ENCODE measurements at regions not wholly inside any gene's neighbourhood (a gene's known extent, or its start where the extent isn't known, plus 50 kb on each side); places are given as distances from the start of the nearest gene placed in this dataset.
"Not testable (repeated sequence)": the region's sequence is repeated elsewhere in the genome, so short reads cannot be mapped to it uniquely, and the experiment has no call there.

GRCh38 chr7:68785036-68785435, 813.2 kb upstream of the AUTS2 start:
- H3K4me3 ChIP-seq, result no peak overlapping the region
- TF ChIP-seq, protein P1, sequence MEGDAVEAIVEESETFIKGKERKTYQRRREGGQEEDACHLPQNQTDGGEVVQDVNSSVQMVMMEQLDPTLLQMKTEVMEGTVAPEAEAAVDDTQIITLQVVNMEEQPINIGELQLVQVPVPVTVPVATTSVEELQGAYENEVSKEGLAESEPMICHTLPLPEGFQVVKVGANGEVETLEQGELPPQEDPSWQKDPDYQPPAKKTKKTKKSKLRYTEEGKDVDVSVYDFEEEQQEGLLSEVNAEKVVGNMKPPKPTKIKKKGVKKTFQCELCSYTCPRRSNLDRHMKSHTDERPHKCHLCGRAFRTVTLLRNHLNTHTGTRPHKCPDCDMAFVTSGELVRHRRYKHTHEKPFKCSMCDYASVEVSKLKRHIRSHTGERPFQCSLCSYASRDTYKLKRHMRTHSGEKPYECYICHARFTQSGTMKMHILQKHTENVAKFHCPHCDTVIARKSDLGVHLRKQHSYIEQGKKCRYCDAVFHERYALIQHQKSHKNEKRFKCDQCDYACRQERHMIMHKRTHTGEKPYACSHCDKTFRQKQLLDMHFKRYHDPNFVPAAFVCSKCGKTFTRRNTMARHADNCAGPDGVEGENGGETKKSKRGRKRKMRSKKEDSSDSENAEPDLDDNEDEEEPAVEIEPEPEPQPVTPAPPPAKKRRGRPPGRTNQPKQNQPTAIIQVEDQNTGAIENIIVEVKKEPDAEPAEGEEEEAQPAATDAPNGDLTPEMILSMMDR (IDR thresholded peaks at IDR 0.05), result no peak
- H3K27ac ChIP-seq, result no peak overlapping the region
- DNase-seq (ENCODE audit: low spot score) (no peak), ATAC-seq (ENCODE audit: insufficient number of reproducible peaks, low FRiP score, low read depth) (no peak)
- H3K36me3 ChIP-seq, result no peaks in the 10 kb centered on the region
- no peaks in the 10 kb centered on the region for H3K4me1 ChIP-seq (ENCODE audit: control insufficient read depth in 1 of 2, low read depth in 2 of 2)
- H3K9me3 ChIP-seq, result no peaks in the 10 kb centered on the region
- H3K27me3 ChIP-seq (replicated peaks; ENCODE audit: insufficient read depth), result no peaks in the 10 kb centered on the region

- no peak overlapping the region for H3K27ac ChIP-seq
- no peaks in the 10 kb centered on the region for H3K9me3 ChIP-seq
- no peak overlapping the region for H3K4me3 ChIP-seq
- ATAC-seq (ENCODE audit: insufficient number of reproducible peaks, low FRiP score, low read depth) (no peak), DNase-seq (ENCODE audit: low spot score) (no peak)
- H3K36me3 ChIP-seq, result no peaks in the 10 kb centered on the region
- TF ChIP-seq, protein P1 (IDR thresholded peaks at IDR 0.05), result no peak
- no peaks in the 10 kb centered on the region for H3K27me3 ChIP-seq (replicated peaks; ENCODE audit: insufficient read depth)
- H3K4me1 ChIP-seq (ENCODE audit: control insufficient read depth in 1 of 2, low read depth in 2 of 2), result no peaks in the 10 kb centered on the region
Observed at GRCh38 chr7:68787566-68787965, 810.7 kb upstream of the AUTS2 start.

DNA sequence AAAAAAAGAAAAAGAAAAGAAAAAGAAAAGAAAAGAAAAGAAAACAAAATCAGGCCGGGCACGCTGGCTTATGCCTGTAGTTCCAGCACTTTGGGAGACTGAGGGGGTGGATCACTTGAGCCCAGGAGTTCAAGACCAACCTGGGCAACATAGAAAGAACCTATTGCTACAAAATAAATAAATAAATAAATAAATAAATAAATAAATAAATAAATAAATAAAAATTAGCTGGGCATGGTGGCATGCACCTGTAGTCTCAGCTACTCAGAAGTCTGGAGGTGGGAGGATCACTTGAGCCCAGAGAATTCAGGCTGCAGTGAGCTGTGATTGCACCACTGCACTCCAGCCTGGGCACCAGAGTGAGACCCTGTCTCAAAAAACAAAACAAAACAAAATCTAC, 809.7 kb upstream of the AUTS2 start:
- ATAC-seq (ENCODE audit: insufficient number of reproducible peaks, low FRiP score, low read depth); H3K9me3 ChIP-seq; H3K27me3 ChIP-seq (replicated peaks; ENCODE audit: insufficient read depth); H3K36me3 ChIP-seq; H3K4me1 ChIP-seq (ENCODE audit: control insufficient read depth in 1 of 2, low read depth in 2 of 2); DNase-seq (ENCODE audit: low spot score); H3K4me3 ChIP-seq; H3K27ac ChIP-seq: not testable (repeated sequence)

GRCh38 chr7:68789597-68789996, 808.7 kb upstream of the AUTS2 start:
- Histone ChIP-seq H3K4me1 (ENCODE audit: control insufficient read depth in 1 of 2, low read depth in 2 of 2) (no peaks in the 10 kb centered on the region), H3K27ac (no peak overlapping the region), H3K36me3 (no peaks in the 10 kb centered on the region), H3K4me3 (no peak overlapping the region), H3K9me3 (peaks cover 5% of the 10 kb centered on the region), H3K27me3 (replicated peaks; ENCODE audit: insufficient read depth) (no peaks in the 10 kb centered on the region)
- TF ChIP-seq, protein P1 (IDR thresholded peaks at IDR 0.05), result no peak
- ATAC-seq (ENCODE audit: insufficient number of reproducible peaks, low FRiP score, low read depth) (no peak), DNase-seq (ENCODE audit: low spot score) (no peak)

DNA sequence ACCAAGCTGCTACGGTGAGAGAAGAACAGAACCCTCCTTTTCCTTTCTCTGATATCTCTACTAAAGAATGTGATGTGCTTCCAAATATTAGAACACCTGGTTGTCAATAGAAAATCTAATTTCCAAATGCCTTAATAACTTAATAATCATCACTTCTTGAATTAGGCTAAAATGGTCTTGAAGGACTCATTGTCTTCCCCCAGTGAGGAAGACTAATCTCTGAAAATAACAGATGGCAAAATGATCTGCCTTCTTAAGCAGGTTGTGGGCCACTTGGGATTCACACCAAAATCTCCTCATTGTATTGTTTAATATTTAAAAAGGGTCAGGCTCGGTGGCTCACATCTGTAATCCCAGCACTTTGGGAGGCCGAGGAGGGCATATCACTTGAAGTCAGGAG, 805.9 kb upstream of the AUTS2 start:
- Histone ChIP-seq H3K27me3 (replicated peaks; ENCODE audit: insufficient read depth) (no peaks in the 10 kb centered on the region), H3K36me3 (no peaks in the 10 kb centered on the region), H3K9me3 (peaks cover 5% of the 10 kb centered on the region), H3K4me3 (no peak overlapping the region), H3K4me1 (ENCODE audit: control insufficient read depth in 1 of 2, low read depth in 2 of 2) (no peaks in the 10 kb centered on the region), H3K27ac (no peak overlapping the region)
- TF ChIP-seq, protein P1 (IDR thresholded peaks at IDR 0.05), result no peak
- DNase-seq (ENCODE audit: low spot score), result no peak
- no peak for ATAC-seq (ENCODE audit: insufficient number of reproducible peaks, low FRiP score, low read depth)

DNA sequence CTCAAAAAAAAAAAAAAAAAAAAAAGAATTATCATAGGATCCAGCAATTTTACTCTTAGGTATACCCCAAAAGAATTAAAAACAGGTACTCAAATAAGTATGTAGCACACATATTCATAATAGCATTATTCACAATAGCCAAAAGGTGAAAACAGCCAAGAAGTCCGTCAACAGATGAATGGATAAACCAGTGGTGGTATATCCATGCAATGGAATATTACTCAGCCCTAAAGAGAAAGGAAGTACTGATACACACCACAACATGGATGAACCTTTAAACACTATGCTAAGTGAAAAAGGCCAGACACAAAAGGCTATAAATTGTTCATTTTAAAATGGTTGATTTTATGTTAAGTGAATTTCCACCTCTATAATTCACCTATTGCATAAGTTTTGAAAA, 804.8 kb upstream of the AUTS2 start:
- DNase-seq (ENCODE audit: low spot score), result no peak
- H3K9me3 ChIP-seq, result peaks cover 5% of the 10 kb centered on the region
- TF ChIP-seq, protein P1 (IDR thresholded peaks at IDR 0.05), result no peak
- H3K27ac ChIP-seq, result no peak overlapping the region
- no peaks in the 10 kb centered on the region for H3K27me3 ChIP-seq (replicated peaks; ENCODE audit: insufficient read depth)
- H3K4me3 ChIP-seq, result no peak overlapping the region
- H3K4me1 ChIP-seq (ENCODE audit: control insufficient read depth in 1 of 2, low read depth in 2 of 2), result no peaks in the 10 kb centered on the region
- ATAC-seq (ENCODE audit: insufficient number of reproducible peaks, low FRiP score, low read depth), result no peak
- H3K36me3 ChIP-seq, result no peaks in the 10 kb centered on the region
